ENCODE measurements at regions not wholly inside any gene's neighbourhood (a gene's known extent, or its start where the extent isn't known, plus 50 kb on each side); places are given as distances from the start of the nearest gene placed in this dataset.

DNA sequence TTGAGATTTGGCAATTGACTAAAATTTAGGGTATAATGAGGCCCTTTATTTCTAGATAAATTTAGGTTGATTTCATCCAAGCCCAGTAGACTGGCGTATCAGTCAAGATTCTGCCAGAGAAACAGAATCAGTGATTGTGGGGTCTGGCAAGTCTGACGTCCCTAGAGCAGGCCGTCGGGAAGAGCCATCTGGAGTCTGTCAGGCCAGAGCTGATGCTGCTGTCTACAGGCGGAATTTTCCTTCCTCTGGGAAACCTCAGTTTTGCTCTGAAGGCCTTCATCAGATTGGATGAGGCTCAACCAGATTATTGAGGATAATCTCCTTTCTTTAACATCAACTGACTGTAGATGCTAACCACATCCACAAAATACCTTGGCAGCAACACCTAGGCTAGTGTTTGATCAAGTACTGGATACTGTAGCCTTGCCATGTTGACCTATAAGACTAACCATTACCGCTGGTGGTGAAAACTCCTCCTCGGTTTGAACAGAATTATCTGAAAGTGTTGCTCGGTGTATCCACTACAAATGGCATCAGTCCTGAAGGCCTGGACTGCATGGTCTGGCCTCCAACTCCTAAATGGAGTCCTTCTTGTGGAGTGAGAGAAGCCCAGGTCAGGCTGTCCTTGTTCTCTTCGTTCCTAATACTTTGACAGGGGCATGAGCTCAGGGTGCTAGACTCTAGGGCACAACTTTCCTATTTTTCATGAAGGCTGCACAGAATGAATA lies 83.2 kb upstream of the ANKH start:
- TF ChIP-seq NFIC (IDR thresholded peaks at IDR 0.05) (no peak), EP300 (IDR thresholded peaks at IDR 0.05; ENCODE audit: borderline replicate concordance) (no peak), TAF1 (IDR thresholded peaks at IDR 0.05; ENCODE audit: low read depth) (no peak)

All from Ishikawa (cell line).